ENCODE measurements at regions not wholly inside any gene's neighbourhood (a gene's known extent, or its start where the extent isn't known, plus 50 kb on each side); places are given as distances from the start of the nearest gene placed in this dataset.

- TF ChIP-seq ZFX (IDR thresholded peaks at IDR 0.05; ENCODE audit: borderline replicate concordance) = no peak
- TF ChIP-seq, protein P1, sequence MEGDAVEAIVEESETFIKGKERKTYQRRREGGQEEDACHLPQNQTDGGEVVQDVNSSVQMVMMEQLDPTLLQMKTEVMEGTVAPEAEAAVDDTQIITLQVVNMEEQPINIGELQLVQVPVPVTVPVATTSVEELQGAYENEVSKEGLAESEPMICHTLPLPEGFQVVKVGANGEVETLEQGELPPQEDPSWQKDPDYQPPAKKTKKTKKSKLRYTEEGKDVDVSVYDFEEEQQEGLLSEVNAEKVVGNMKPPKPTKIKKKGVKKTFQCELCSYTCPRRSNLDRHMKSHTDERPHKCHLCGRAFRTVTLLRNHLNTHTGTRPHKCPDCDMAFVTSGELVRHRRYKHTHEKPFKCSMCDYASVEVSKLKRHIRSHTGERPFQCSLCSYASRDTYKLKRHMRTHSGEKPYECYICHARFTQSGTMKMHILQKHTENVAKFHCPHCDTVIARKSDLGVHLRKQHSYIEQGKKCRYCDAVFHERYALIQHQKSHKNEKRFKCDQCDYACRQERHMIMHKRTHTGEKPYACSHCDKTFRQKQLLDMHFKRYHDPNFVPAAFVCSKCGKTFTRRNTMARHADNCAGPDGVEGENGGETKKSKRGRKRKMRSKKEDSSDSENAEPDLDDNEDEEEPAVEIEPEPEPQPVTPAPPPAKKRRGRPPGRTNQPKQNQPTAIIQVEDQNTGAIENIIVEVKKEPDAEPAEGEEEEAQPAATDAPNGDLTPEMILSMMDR (IDR thresholded peaks at IDR 0.05) = no peak
- no peak overlapping the region for H3K27ac ChIP-seq
Measured at GRCh38 chr20:54763366-54763765, 288.0 kb downstream of the DOK5 start.

- no peak for TF ChIP-seq ZFX (IDR thresholded peaks at IDR 0.05; ENCODE audit: borderline replicate concordance)
- TF ChIP-seq, protein P1 (IDR thresholded peaks at IDR 0.05) = no peak
- no peak overlapping the region for H3K27ac ChIP-seq
Measured at GRCh38 chr20:54759589-54759988, 284.2 kb downstream of the DOK5 start.

DNA sequence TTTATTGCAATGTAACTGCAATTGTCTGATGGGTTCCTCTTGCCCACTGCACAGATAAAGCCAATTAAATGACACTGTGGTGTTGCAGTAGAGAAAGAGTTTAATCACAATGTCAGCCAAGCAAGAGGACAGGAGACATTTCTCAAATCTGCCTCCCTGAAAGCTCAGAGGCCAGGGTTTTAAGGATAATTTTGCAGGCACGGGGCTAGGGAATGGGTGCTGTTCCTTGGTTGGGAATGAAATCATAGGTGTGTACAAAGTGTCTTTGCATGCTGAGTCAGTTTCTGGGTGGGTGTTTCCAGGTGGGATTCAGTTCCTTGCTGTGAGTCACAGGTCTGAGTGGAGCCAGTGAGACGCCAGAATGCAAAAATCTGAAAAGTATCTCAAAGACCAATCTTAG is 271.4 kb downstream of the DOK5 start:
- H3K27ac ChIP-seq = no peak overlapping the region
- TF ChIP-seq, protein P1 (IDR thresholded peaks at IDR 0.05) = no peak
- TF ChIP-seq ZFX (IDR thresholded peaks at IDR 0.05; ENCODE audit: borderline replicate concordance) = no peak

GRCh38 chr20:54745780-54746179 is 270.4 kb downstream of the DOK5 start:
- no peak overlapping the region for H3K27ac ChIP-seq
- TF ChIP-seq, protein P1 (IDR thresholded peaks at IDR 0.05) = no peak
- no peak for TF ChIP-seq ZFX (IDR thresholded peaks at IDR 0.05; ENCODE audit: borderline replicate concordance)

- TF ChIP-seq, protein P1 (IDR thresholded peaks at IDR 0.05) = no peak
- TF ChIP-seq ZFX (IDR thresholded peaks at IDR 0.05; ENCODE audit: borderline replicate concordance) = no peak
- H3K27ac ChIP-seq = no peak overlapping the region; the same call in 1 of the 2 replicates
Measured at GRCh38 chr20:54744097-54744496, 268.7 kb downstream of the DOK5 start.

DNA sequence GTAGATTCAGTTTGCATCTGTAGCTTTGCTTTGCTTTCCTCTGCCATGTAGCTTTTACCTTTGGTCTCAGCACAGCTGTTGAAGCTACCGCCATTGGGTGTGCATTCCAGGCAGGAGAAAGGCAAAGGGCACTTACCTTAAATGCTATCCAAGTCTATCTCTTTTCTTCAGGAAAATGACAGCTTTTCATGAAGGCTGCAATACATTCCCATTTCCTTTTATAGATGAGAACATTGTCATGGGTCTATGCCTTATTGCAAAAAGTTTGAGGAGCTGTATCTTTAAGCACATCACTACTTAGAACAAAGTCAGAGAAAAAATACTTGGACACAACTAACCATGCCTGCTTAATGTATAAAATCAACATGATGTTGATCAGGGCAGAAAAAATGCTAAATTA is 266.8 kb downstream of the DOK5 start:
- no peak overlapping the region for H3K27ac ChIP-seq
- TF ChIP-seq, protein P1 (IDR thresholded peaks at IDR 0.05) = no peak
- no peak for TF ChIP-seq ZFX (IDR thresholded peaks at IDR 0.05; ENCODE audit: borderline replicate concordance)

DNA sequence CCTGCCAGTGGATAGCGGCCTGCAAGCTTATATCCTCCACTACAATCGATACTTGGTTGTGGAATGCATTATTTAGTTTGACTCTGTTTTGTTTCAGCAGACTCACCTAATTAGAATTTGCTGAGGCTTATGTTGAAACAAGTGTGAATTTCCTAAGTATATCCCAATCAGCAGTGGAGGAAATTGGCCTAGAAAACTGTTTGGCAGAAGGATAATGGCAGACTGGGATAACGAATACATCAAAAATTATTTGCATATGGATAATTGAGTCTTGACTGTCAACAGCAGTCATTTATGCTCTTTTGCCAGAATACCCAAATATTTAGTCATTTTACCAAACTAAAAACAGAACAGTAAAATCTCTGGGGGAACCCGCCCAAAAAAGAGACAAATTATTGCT is 261.0 kb downstream of the DOK5 start:
- TF ChIP-seq, protein P1 (IDR thresholded peaks at IDR 0.05) = no peak
- TF ChIP-seq ZFX (IDR thresholded peaks at IDR 0.05; ENCODE audit: borderline replicate concordance) = no peak
- H3K27ac ChIP-seq = no peak overlapping the region
